OCI-LY7 (cell line): ENCODE measurements at regions not wholly inside any gene's neighbourhood (a gene's known extent, or its start where the extent isn't known, plus 50 kb on each side); places are given as distances from the start of the nearest gene placed in this dataset.

ENCODE experiments used
- BruUV-seq: library from RNA; stranded (reverse); fragments of 400-500 nt; replicated peaks from 2 replicates; lab custom pipeline; 2021; lab: Mats Ljungman, UMichigan
- CTCF ChIA-PET: fragments of 300-600 bp; sonication (Branson Sonifier 250); formaldehyde crosslinking; loops from one replicate; lab custom pipeline; 2022; ENCODE audit warnings: antibody characterized with exemption; ENCODE audit not compliant: unreplicated experiment; lab: Charles Lee
- POLR2A ChIA-PET: fragments of 300-600 bp; sonication (Branson Sonifier 250); formaldehyde crosslinking; loops from one replicate; lab custom pipeline; 2022; ENCODE audit warnings: antibody characterized with exemption; lab: Charles Lee
- DNase-seq: peaks from one replicate; pipeline ENCODE4 v3.0.0-alpha.2; 2015; ENCODE audit warnings: low spot score
- H2AFZ ChIP-seq: fragments of 200-600 bp; sonication (generic), shearing (Covaris generic); 2 replicates; pipeline ENCODE4 v1.6.1; 2014; ENCODE audit warnings: mild to moderate bottlenecking, antibody characterized with exemption, low read length, moderate library complexity
- H3K27ac ChIP-seq: fragments of 200-600 bp; sonication (generic); 2 replicates; pipeline ENCODE4 v1.5.1; 2014; ENCODE audit warnings: mixed run types, low read depth, mild to moderate bottlenecking, moderate library complexity, low read length, inconsistent platforms; ENCODE audit not compliant: poor library complexity, severe bottlenecking
- H3K36me3 ChIP-seq: fragments of 200-600 bp; sonication (generic); 2 replicates; pipeline ENCODE4 v1.6.1; 2014; ENCODE audit warnings: mild to moderate bottlenecking, antibody characterized with exemption, low read length, moderate library complexity, mixed read lengths; ENCODE audit not compliant: insufficient read depth
- H3K4me1 ChIP-seq: fragments of 200-600 bp; sonication (generic); 2 replicates; pipeline ENCODE4 v1.5.1; 2014; ENCODE audit warnings: mild to moderate bottlenecking, low read length; ENCODE audit not compliant: insufficient read depth, poor library complexity, severe bottlenecking
- H3K4me2 ChIP-seq: fragments of 200-600 bp; sonication (generic); 2 replicates; pipeline ENCODE4 v1.6.1; 2014; ENCODE audit warnings: mild to moderate bottlenecking, low read length
- H3K4me3 ChIP-seq: fragments of 200-600 bp; sonication (generic); 2 replicates; pipeline ENCODE4 v1.5.1; 2014; ENCODE audit warnings: mild to moderate bottlenecking, low read depth, low read length; ENCODE audit not compliant: poor library complexity, severe bottlenecking
- H3K79me2 ChIP-seq: fragments of 200-600 bp; sonication (generic); 2 replicates; pipeline ENCODE4 v1.6.1; 2016; ENCODE audit warnings: low read depth, mild to moderate bottlenecking, low read length, moderate library complexity, mixed read lengths; ENCODE audit not compliant: insufficient read depth
- H3K9me2 ChIP-seq: fragments of 200-600 bp; sonication (generic); 2 replicates; pipeline ENCODE4 v1.6.1; 2016; ENCODE audit warnings: mild to moderate bottlenecking, low read length, mixed read lengths; ENCODE audit not compliant: insufficient read depth
- H3K9me3 ChIP-seq: fragments of 200-600 bp; sonication (generic); 2 replicates; pipeline ENCODE4 v1.6.1; 2014; ENCODE audit warnings: mild to moderate bottlenecking, mixed run types, low read length, mixed read lengths
- H4K20me1 ChIP-seq: fragments of 200-600 bp; sonication (generic); 2 replicates; pipeline ENCODE4 v1.6.1; 2014; ENCODE audit warnings: mild to moderate bottlenecking, antibody characterized with exemption, low read length, moderate library complexity, mixed read lengths; ENCODE audit not compliant: insufficient read depth
- EZH2phosphoT487 ChIP-seq: fragments of 200-600 bp; sonication (generic); IDR thresholded peaks from 2 replicates; pipeline ENCODE4 v1.6.1; 2018; ENCODE audit warnings: low read depth, borderline replicate concordance, mild to moderate bottlenecking, mixed run types, antibody characterized with exemption, low read length, moderate library complexity, mixed read lengths
- intact Hi-C: fragments of 100-400 bp; cut with micrococcal nuclease; formaldehyde crosslinking; loops from one replicate; pipeline ENCODE4 v1.10.0; 2022; ENCODE audit not compliant: unreplicated experiment
- TF ChIP-seq, protein P1 (sequence below): fragments of 200-600 bp; sonication (generic); conservative IDR thresholded peaks from 2 replicates; pipeline ENCODE4 v1.5.1; 2014; ENCODE audit warnings: mild to moderate bottlenecking, antibody characterized with exemption, low read length, moderate library complexity, mixed read lengths

DNA sequence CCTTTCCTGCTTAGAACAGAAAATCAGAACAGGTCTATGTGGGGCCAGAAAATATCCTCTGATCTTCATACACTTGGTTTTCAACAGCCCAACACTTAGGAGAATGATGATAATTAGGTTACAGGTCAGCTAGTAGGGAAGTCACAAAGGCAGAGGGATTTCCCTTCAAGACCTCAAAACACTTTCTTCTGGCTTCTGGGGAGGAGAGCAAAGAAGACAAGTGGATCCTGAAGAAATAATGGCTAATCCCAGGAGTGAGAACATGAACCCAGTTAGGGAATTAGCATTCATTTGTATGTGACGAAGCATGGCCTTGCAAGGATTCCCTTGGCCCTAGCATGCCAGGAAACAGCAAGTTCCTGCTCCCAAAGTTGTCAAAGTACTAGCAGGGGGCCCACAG lies 223.3 kb downstream of the BCAT1 start:
- H4K20me1 ChIP-seq = no peaks in the 10 kb centered on the region
- H3K4me3 ChIP-seq = no peak overlapping the region
- BruUV-seq = no TSS peak
- H2AFZ ChIP-seq = no peak overlapping the region
- no peaks in the 10 kb centered on the region for H3K9me2 ChIP-seq
- H3K79me2 ChIP-seq = no peaks in the 10 kb centered on the region
- ChIA-PET POLR2A (no interaction called here), CTCF (no interaction called here)
- no peak overlapping the region for H3K4me2 ChIP-seq
- TF ChIP-seq, protein P1, sequence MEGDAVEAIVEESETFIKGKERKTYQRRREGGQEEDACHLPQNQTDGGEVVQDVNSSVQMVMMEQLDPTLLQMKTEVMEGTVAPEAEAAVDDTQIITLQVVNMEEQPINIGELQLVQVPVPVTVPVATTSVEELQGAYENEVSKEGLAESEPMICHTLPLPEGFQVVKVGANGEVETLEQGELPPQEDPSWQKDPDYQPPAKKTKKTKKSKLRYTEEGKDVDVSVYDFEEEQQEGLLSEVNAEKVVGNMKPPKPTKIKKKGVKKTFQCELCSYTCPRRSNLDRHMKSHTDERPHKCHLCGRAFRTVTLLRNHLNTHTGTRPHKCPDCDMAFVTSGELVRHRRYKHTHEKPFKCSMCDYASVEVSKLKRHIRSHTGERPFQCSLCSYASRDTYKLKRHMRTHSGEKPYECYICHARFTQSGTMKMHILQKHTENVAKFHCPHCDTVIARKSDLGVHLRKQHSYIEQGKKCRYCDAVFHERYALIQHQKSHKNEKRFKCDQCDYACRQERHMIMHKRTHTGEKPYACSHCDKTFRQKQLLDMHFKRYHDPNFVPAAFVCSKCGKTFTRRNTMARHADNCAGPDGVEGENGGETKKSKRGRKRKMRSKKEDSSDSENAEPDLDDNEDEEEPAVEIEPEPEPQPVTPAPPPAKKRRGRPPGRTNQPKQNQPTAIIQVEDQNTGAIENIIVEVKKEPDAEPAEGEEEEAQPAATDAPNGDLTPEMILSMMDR = no peak
- no peak for TF ChIP-seq EZH2phosphoT487
- intact Hi-C loops = loop anchor here (5.0 kb wide), 1 partner anchor 128 kb away; no protein-coding TSS in a partner anchor
- H3K27ac ChIP-seq = no peak overlapping the region
- DNase-seq = no peak
- peaks cover 14% of the 10 kb centered on the region for H3K4me1 ChIP-seq
- no peaks in the 10 kb centered on the region for H3K9me3 ChIP-seq
- H3K36me3 ChIP-seq = no peaks in the 10 kb centered on the region

DNA sequence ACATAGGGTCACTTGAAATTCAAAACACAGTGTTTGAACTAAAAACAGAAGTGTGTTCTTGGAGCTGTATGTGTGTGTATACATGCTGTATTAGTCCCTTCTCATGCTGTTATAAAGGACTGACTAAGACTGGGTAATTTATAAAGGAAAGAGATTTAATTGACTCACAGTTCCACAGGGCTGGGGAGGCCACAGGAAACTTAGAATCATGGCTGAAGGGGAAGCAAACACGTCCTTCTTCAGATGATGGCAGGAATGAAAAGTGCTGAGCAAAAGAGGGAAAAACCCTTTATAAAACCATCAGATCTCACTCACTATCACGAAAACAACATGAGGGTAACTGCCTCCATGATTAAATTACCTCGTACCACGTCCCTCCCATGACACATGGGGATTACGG lies 224.1 kb downstream of the BCAT1 start:
- no peak for DNase-seq
- Histone ChIP-seq H3K9me2 (no peaks in the 10 kb centered on the region), H2AFZ (no peak overlapping the region), H3K4me3 (no peak overlapping the region), H3K79me2 (no peaks in the 10 kb centered on the region), H3K4me1 (peaks cover 6% of the 10 kb centered on the region), H4K20me1 (no peaks in the 10 kb centered on the region), H3K36me3 (no peaks in the 10 kb centered on the region), H3K9me3 (no peaks in the 10 kb centered on the region), H3K4me2 (no peak overlapping the region), H3K27ac (no peak overlapping the region)
- CTCF ChIA-PET = no interaction called here
- no TSS peak for BruUV-seq
- intact Hi-C loops = loop anchor here (5.0 kb wide), 1 partner anchor 128 kb away; no protein-coding TSS in a partner anchor
- TF ChIP-seq, protein P1 = no peak
- POLR2A ChIA-PET = interaction anchor here (0.6 to 0.7 kb wide), 2 partner anchors 13 to 119 kb away, joined by 3 read pairs; no protein-coding TSS in a partner anchor

DNA sequence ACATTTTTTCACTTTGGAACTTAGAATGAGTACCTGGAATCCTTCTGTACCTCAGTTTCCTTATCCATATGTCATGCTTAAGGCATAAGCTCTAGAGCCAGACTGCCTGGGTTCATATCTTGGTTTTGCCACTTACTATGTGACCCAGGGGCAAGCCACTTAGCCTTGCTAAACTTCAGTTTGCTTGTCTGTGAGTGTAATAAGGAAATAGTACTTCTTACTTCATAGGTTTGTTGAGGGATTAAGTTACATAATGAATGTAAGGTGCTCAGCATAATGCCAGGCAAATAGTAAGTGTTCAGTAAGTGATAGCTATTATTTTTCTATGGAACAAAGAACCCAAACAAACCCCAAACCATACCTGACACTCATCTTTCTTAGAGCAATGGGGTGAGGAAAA lies 225.1 kb downstream of the BCAT1 start:
- H3K79me2 ChIP-seq = no peaks in the 10 kb centered on the region
- H3K4me3 ChIP-seq = no peak overlapping the region
- H3K9me2 ChIP-seq = no peaks in the 10 kb centered on the region
- ChIA-PET POLR2A (interaction anchor here (0.7 to 1.3 kb wide), 4 partner anchors 14 to 194 kb away, joined by 3 read pairs; no protein-coding TSS in a partner anchor), CTCF (no interaction called here)
- BruUV-seq = no TSS peak
- peaks cover 2% of the 10 kb centered on the region for H3K4me1 ChIP-seq
- no peak overlapping the region for H3K27ac ChIP-seq
- DNase-seq = no peak
- intact Hi-C loops = no loop called here
- no peak overlapping the region for H2AFZ ChIP-seq
- H4K20me1 ChIP-seq = no peaks in the 10 kb centered on the region
- TF ChIP-seq EZH2phosphoT487 = no peak
- TF ChIP-seq, protein P1 = no peak
- no peaks in the 10 kb centered on the region for H3K9me3 ChIP-seq
- no peaks in the 10 kb centered on the region for H3K36me3 ChIP-seq
- no peak overlapping the region for H3K4me2 ChIP-seq
